Vagina (tissue), 2 donors: ENCODE measurements at regions not wholly inside any gene's neighbourhood (a gene's known extent, or its start where the extent isn't known, plus 50 kb on each side); places are given as distances from the start of the nearest gene placed in this dataset.

ENCODE experiments used
- CTCF ChIP-seq, 3 experiments: fragments of 450-650 bp in 2 of 3; fragments of 200-600 bp in 1 of 3; sonication (generic) in 1 of 3; IDR thresholded peaks; one replicate each; pipeline ENCODE4 v1.5.1; 2017 to 2019; ENCODE audit warnings: antibody characterized with exemption in 3 of 3, mild to moderate bottlenecking in 2 of 3, moderate library complexity in 2 of 3
- POLR2AphosphoS5 ChIP-seq, 2 donors: sonication (generic); formaldehyde crosslinking; IDR thresholded peaks; one replicate each; pipeline ENCODE4 v1.9.0; 2017; ENCODE audit warnings: antibody characterized with exemption in 2 of 2, mild to moderate bottlenecking in 2 of 2, low read depth in 1 of 2; ENCODE audit not compliant: insufficient read depth in 1 of 2

- TF ChIP-seq CTCF (IDR thresholded peaks at IDR 0.05) = no peak
- TF ChIP-seq POLR2AphosphoS5 (IDR thresholded peaks at IDR 0.05; ENCODE audit: insufficient read depth in 1 of 2, low read depth in 1 of 2) = no peak
Measured at GRCh38 chr15:61700803-61701202, 359.4 kb downstream of the VPS13C start.
